ENCODE measurements at regions not wholly inside any gene's neighbourhood (a gene's known extent, or its start where the extent isn't known, plus 50 kb on each side); places are given as distances from the start of the nearest gene placed in this dataset.
"Not testable (repeated sequence)": the region's sequence is repeated elsewhere in the genome, so short reads cannot be mapped to it uniquely, and the experiment has no call there.

GRCh38 chr12:65699251-65699650 is 125.0 kb upstream of the HMGA2 start:
- no peaks in the 10 kb centered on the region for H3K36me3 Mint-ChIP-seq (ENCODE audit: low read depth)
- no peak for ATAC-seq (replicated peaks)
- no peaks in the 10 kb centered on the region for H3K27me3 Mint-ChIP-seq
- H3K9me3 Mint-ChIP-seq = peaks cover 3% of the 10 kb centered on the region
- no peak overlapping the region for H3K4me3 Mint-ChIP-seq
- H3K27ac Mint-ChIP-seq = no peak overlapping the region
- no peaks in the 10 kb centered on the region for H3K4me1 Mint-ChIP-seq

- Mint-ChIP-seq H3K9me3 (peaks cover 16% of the 10 kb centered on the region), H3K4me1 (no peaks in the 10 kb centered on the region), H3K27me3 (no peaks in the 10 kb centered on the region), H3K4me3 (no peak overlapping the region), H3K36me3 (ENCODE audit: low read depth) (no peaks in the 10 kb centered on the region), H3K27ac (no peak overlapping the region)
- no peak for ATAC-seq (replicated peaks)
Measured at GRCh38 chr12:65703176-65703575, 121.1 kb upstream of the HMGA2 start.

- Mint-ChIP-seq H3K4me1 (no peaks in the 10 kb centered on the region), H3K27me3 (no peaks in the 10 kb centered on the region), H3K4me3 (no peak overlapping the region), H3K27ac (no peak overlapping the region), H3K9me3 (peaks cover 16% of the 10 kb centered on the region), H3K36me3 (ENCODE audit: low read depth) (no peaks in the 10 kb centered on the region)
- no peak for ATAC-seq (replicated peaks)
Measured at GRCh38 chr12:65705380-65705876, 118.9 kb upstream of the HMGA2 start.

GRCh38 chr12:65707051-65707450 is 117.2 kb upstream of the HMGA2 start:
- no peak for ATAC-seq (replicated peaks)

GRCh38 chr12:65712260-65713004 is 111.9 kb upstream of the HMGA2 start:
- Mint-ChIP-seq H3K36me3 (ENCODE audit: low read depth) (no peaks in the 10 kb centered on the region), H3K9me3 (peaks cover 4% of the 10 kb centered on the region), H3K4me1 (no peaks in the 10 kb centered on the region), H3K27ac (no peak overlapping the region), H3K4me3 (no peak overlapping the region), H3K27me3 (peaks cover 9% of the 10 kb centered on the region)
- ATAC-seq (replicated peaks) = no peak

More at GRCh38 chr12:65707051-65707450, 117.2 kb upstream of the HMGA2 start:
- H3K4me3 Mint-ChIP-seq = no peak overlapping the region
- H3K27me3 Mint-ChIP-seq = no peaks in the 10 kb centered on the region
- no peaks in the 10 kb centered on the region for H3K36me3 Mint-ChIP-seq (ENCODE audit: low read depth)
- H3K27ac Mint-ChIP-seq = no peak overlapping the region
- H3K9me3 Mint-ChIP-seq = peaks cover 16% of the 10 kb centered on the region
- no peaks in the 10 kb centered on the region for H3K4me1 Mint-ChIP-seq

- H3K27me3 Mint-ChIP-seq = peaks cover 22% of the 10 kb centered on the region
- H3K36me3 Mint-ChIP-seq (ENCODE audit: low read depth) = no peaks in the 10 kb centered on the region
- no peaks in the 10 kb centered on the region for H3K4me1 Mint-ChIP-seq
- no peak overlapping the region for H3K4me3 Mint-ChIP-seq
- H3K27ac Mint-ChIP-seq = no peak overlapping the region
- no peak for ATAC-seq (replicated peaks)
- H3K9me3 Mint-ChIP-seq = peaks cover 4% of the 10 kb centered on the region
Measured at GRCh38 chr12:65715961-65716360, 108.3 kb upstream of the HMGA2 start.

GRCh38 chr12:65720136-65721130 is 103.8 kb upstream of the HMGA2 start:
- Mint-ChIP-seq H3K27ac (no peak overlapping the region), H3K4me1 (no peaks in the 10 kb centered on the region), H3K27me3 (peaks cover 21% of the 10 kb centered on the region), H3K36me3 (ENCODE audit: low read depth) (no peaks in the 10 kb centered on the region), H3K4me3 (no peak overlapping the region), H3K9me3 (peaks cover 4% of the 10 kb centered on the region)
- ATAC-seq (replicated peaks) = no peak

GRCh38 chr12:65721541-65722190 is 102.6 kb upstream of the HMGA2 start:
- no peaks in the 10 kb centered on the region for H3K36me3 Mint-ChIP-seq (ENCODE audit: low read depth)

GRCh38 chr12:65725376-65725775 is 98.9 kb upstream of the HMGA2 start:
- no peaks in the 10 kb centered on the region for H3K36me3 Mint-ChIP-seq (ENCODE audit: low read depth)
- H3K4me3 Mint-ChIP-seq = no peak overlapping the region
- no peak overlapping the region for H3K27ac Mint-ChIP-seq
- peaks cover 31% of the 10 kb centered on the region for H3K27me3 Mint-ChIP-seq
- H3K9me3 Mint-ChIP-seq = no peaks in the 10 kb centered on the region
- no peaks in the 10 kb centered on the region for H3K4me1 Mint-ChIP-seq
- ATAC-seq (replicated peaks) = no peak

More at GRCh38 chr12:65721541-65722190, 102.6 kb upstream of the HMGA2 start:
- Mint-ChIP-seq H3K9me3 (no peaks in the 10 kb centered on the region), H3K27ac (no peak overlapping the region), H3K4me1 (no peaks in the 10 kb centered on the region), H3K4me3 (no peak overlapping the region), H3K27me3 (peaks cover 22% of the 10 kb centered on the region)
- no peak for ATAC-seq (replicated peaks)

GRCh38 chr12:65728455-65728847 is 95.8 kb upstream of the HMGA2 start:
- no peaks in the 10 kb centered on the region for H3K4me1 Mint-ChIP-seq
- peaks cover 40% of the 10 kb centered on the region for H3K27me3 Mint-ChIP-seq
- H3K36me3 Mint-ChIP-seq (ENCODE audit: low read depth) = no peaks in the 10 kb centered on the region
- no peaks in the 10 kb centered on the region for H3K9me3 Mint-ChIP-seq
- no peak overlapping the region for H3K27ac Mint-ChIP-seq
- no peak for ATAC-seq (replicated peaks)
- H3K4me3 Mint-ChIP-seq = no peak overlapping the region

- no peaks in the 10 kb centered on the region for H3K4me1 Mint-ChIP-seq
- no peaks in the 10 kb centered on the region for H3K9me3 Mint-ChIP-seq
- H3K27me3 Mint-ChIP-seq = peaks cover 39% of the 10 kb centered on the region
- no peak overlapping the region for H3K4me3 Mint-ChIP-seq
- H3K36me3 Mint-ChIP-seq (ENCODE audit: low read depth) = no peaks in the 10 kb centered on the region
- no peak for ATAC-seq (replicated peaks)
- no peak overlapping the region for H3K27ac Mint-ChIP-seq
Measured at GRCh38 chr12:65728848-65729793, 95.2 kb upstream of the HMGA2 start.

- Mint-ChIP-seq H3K36me3 (ENCODE audit: low read depth) (no peaks in the 10 kb centered on the region), H3K9me3 (no peaks in the 10 kb centered on the region), H3K4me3 (no peak overlapping the region), H3K27ac (no peak overlapping the region), H3K4me1 (no peaks in the 10 kb centered on the region), H3K27me3 (peaks cover 48% of the 10 kb centered on the region)
- ATAC-seq (replicated peaks) = no peak
Measured at GRCh38 chr12:65731771-65732170, 92.5 kb upstream of the HMGA2 start.

- H3K9me3 Mint-ChIP-seq; H3K4me1 Mint-ChIP-seq; H3K36me3 Mint-ChIP-seq (ENCODE audit: low read depth); H3K27ac Mint-ChIP-seq; H3K4me3 Mint-ChIP-seq; ATAC-seq (replicated peaks): not testable (repeated sequence)
- peaks cover 39% of the 10 kb centered on the region for H3K27me3 Mint-ChIP-seq
Measured at GRCh38 chr12:65733643-65734042, 90.6 kb upstream of the HMGA2 start.
